HFF-Myc (cell line): ENCODE measurements at regions not wholly inside any gene's neighbourhood (a gene's known extent, or its start where the extent isn't known, plus 50 kb on each side); places are given as distances from the start of the nearest gene placed in this dataset.

ENCODE experiments used
- DNase-seq: peaks from one replicate; pipeline ENCODE4 v3.0.0-alpha.2; 2011; ENCODE audit warnings: low read depth; ENCODE audit errors: extremely low read depth
- H3K4me3 ChIP-seq: replicated peaks from 2 replicates; pipeline ENCODE4 v1.5.1; 2011; ENCODE audit warnings: low read depth, mild to moderate bottlenecking, control low read depth, low read length
- TF ChIP-seq, protein P1 (sequence below): IDR thresholded peaks from 2 replicates; pipeline ENCODE4 v1.5.1; 2012; ENCODE audit warnings: mild to moderate bottlenecking, low read depth, low read length, control low read depth; ENCODE audit errors: missing control alignments

DNA sequence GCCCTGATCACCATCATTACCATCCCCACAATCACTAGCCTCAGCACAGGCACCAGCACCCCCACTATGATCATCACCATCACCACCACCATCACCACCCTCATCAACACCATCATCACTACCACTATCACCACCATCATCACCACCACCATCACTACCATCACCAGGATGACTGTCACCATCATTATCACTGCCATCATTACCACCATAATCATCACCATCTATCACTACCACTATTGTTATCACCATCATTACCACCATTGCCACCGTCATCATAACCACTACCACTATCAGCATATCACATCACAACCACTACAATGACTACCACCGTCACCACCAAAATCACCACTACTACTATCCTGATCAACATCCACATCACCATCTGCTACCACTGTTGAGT is 57.3 kb upstream of the CASZ1 start:
- no peak overlapping the region for H3K4me3 ChIP-seq
- TF ChIP-seq, protein P1, sequence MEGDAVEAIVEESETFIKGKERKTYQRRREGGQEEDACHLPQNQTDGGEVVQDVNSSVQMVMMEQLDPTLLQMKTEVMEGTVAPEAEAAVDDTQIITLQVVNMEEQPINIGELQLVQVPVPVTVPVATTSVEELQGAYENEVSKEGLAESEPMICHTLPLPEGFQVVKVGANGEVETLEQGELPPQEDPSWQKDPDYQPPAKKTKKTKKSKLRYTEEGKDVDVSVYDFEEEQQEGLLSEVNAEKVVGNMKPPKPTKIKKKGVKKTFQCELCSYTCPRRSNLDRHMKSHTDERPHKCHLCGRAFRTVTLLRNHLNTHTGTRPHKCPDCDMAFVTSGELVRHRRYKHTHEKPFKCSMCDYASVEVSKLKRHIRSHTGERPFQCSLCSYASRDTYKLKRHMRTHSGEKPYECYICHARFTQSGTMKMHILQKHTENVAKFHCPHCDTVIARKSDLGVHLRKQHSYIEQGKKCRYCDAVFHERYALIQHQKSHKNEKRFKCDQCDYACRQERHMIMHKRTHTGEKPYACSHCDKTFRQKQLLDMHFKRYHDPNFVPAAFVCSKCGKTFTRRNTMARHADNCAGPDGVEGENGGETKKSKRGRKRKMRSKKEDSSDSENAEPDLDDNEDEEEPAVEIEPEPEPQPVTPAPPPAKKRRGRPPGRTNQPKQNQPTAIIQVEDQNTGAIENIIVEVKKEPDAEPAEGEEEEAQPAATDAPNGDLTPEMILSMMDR, result no peak

DNA sequence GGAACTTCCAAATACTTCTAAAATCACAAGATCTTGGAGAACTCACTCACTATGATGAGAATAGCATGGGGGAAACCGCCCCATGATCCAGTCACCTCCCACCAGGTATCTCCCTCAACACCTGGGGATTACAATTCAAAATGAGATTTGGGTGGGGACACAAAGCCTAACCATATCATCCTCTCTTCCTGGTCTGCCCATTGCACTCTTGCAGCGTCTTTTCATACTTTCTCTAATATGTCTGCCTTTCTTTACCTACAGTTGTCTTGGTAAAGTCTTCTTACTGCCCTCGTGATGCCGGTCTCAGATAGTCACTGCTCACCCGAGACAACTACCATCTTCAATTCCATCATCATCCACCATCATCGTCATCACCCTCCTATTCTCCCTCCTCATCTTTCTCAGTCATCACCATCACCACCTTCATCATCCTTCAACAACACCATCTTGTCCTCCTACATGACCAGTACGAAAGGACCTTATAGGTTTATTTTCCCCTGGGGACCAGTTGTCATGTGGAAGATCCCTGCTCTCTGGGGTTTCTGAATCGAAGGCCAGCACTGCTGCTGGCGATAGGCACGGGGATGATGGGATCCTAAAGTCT is 58.5 kb upstream of the CASZ1 start:
- DNase-seq, result no peak
- TF ChIP-seq, protein P1, result no peak
- H3K4me3 ChIP-seq, result no peak overlapping the region

More for the DNA sequence above, 57.3 kb upstream of the CASZ1 start:
- no peak for DNase-seq

DNA sequence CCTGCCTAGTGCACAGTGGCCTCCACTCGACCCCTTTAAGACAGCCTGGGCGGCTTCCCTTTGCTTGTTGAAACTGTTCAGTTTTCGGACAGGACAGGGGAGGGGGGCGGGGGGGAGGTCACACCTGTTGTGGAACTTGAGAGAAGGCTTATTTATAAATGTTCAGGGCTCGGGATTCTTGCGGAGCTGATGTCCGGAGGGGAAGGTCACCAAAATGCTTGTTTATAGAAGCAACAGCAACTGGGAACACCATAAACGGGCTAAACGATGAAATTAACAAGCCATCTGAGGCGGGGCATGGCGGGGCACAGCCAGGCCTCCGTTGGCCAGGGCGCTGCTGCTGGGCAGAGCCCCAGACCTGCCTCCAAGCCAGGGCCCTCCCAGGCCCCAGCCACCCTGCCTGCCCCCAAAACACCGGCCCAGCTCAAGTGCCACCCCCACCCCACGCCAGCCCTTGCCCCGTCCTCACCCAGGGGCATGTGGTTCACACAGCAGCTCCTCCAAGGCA is 59.8 kb upstream of the CASZ1 start:
- no peak for DNase-seq
- H3K4me3 ChIP-seq, result no peak overlapping the region
- TF ChIP-seq, protein P1, result no peak

DNA sequence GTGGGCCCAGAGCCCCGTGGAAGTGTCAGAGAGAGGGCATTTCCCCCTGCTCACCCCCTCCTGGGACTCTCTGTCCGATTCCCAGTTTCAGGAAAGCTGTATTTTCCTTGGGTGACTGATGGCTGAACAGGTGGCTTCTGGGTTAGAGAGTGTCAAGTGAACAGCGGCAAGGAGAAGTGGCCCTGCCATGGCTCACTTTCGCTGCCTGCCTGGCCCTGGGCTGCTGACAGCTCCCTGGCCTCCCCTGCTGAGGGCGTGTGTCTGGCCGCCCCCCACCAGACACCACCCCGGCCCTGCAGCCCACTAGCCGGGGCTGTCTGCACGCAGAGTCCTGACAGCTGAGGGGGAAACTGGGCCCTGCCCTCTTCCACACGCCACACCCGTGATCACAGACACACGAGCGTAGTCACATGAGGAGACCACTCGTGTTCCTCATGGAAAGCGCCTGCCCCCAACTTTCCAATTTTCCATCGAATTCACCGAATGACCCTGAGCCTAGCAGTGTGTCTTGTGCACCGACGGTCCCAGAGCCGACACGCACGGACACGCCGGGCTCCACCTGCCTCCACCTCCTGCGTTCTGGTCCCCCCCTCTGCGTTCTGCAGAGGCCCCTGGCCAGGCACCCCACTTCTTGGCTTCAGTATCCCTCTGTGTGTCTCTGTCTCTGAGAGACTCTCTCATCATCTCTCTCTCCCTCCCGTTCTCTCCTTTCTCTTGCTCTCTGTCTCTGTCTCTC is 60.6 kb upstream of the CASZ1 start:
- TF ChIP-seq, protein P1, result no peak
- H3K4me3 ChIP-seq, result no peak overlapping the region
- no peak for DNase-seq

DNA sequence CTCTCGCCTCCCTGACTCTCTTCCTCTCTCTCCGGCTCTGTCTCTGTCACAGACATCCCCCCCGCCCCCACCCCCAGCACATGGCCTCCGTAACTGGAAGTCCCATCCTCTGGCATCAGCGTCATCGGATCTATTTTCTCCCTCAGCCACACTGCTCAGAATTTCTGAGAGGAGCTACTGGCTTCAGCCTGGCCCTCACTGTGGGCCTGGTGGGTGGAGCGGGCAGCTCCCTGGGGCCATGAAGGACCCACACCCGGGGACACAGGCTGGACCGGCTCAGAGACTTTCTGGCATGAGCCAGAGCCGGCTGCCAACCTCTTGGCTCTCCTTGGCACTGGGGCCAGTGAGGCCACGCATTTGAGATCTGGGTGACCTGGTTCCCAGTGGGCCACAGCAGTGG is 61.2 kb upstream of the CASZ1 start:
- DNase-seq, result no peak
- no peak overlapping the region for H3K4me3 ChIP-seq
- TF ChIP-seq, protein P1, result no peak

DNA sequence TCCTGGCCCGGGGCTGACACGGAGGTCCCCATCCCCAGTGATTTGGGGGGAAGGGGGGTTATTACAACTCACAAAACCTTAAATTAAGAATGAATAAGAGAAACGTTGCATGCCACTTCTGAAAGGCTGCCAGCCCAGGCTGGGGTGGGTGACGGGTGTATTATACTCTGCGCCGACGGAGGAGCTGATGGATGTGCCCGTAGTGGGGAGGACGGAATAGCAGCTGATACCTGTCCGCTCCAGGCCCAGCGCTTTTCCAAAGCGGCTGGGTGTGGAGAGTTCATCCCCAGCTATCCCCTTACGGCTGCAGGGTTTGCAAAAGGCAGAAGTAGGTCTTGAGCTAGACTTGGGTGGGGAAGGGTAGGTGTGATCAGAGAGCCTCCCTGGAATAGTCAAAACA is 63.8 kb upstream of the CASZ1 start:
- no peak overlapping the region for H3K4me3 ChIP-seq
- TF ChIP-seq, protein P1, result no peak
- no peak for DNase-seq
